22Rv1 (cell line): ENCODE measurements at regions not wholly inside any gene's neighbourhood (a gene's known extent, or its start where the extent isn't known, plus 50 kb on each side); places are given as distances from the start of the nearest gene placed in this dataset.

Experiments
- H3K27ac ChIP-seq: fragments of 450-650 bp; 2 replicates; pipeline ENCODE4 v1.5.1; 2017
- ZFX ChIP-seq: fragments of 450-650 bp; IDR thresholded peaks from 2 replicates; pipeline ENCODE4 v1.6.1; 2017; ENCODE audit warnings: antibody characterized with exemption, borderline replicate concordance
- TF ChIP-seq, protein P1 (sequence below): fragments of 450-650 bp; IDR thresholded peaks from 2 replicates; pipeline ENCODE4 v1.5.1; 2017; ENCODE audit warnings: mild to moderate bottlenecking

GRCh38 chr9:118209343-118209742 lies 505.1 kb downstream of the TLR4 start:
- no peak for TF ChIP-seq ZFX
- TF ChIP-seq, protein P1, sequence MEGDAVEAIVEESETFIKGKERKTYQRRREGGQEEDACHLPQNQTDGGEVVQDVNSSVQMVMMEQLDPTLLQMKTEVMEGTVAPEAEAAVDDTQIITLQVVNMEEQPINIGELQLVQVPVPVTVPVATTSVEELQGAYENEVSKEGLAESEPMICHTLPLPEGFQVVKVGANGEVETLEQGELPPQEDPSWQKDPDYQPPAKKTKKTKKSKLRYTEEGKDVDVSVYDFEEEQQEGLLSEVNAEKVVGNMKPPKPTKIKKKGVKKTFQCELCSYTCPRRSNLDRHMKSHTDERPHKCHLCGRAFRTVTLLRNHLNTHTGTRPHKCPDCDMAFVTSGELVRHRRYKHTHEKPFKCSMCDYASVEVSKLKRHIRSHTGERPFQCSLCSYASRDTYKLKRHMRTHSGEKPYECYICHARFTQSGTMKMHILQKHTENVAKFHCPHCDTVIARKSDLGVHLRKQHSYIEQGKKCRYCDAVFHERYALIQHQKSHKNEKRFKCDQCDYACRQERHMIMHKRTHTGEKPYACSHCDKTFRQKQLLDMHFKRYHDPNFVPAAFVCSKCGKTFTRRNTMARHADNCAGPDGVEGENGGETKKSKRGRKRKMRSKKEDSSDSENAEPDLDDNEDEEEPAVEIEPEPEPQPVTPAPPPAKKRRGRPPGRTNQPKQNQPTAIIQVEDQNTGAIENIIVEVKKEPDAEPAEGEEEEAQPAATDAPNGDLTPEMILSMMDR, result no peak

GRCh38 chr9:118215549-118215948 lies 511.3 kb downstream of the TLR4 start:
- H3K27ac ChIP-seq, result no peak overlapping the region
- no peak for TF ChIP-seq ZFX
- TF ChIP-seq, protein P1, result no peak

More at GRCh38 chr9:118209343-118209742, 505.1 kb downstream of the TLR4 start:
- no peak overlapping the region for H3K27ac ChIP-seq

DNA sequence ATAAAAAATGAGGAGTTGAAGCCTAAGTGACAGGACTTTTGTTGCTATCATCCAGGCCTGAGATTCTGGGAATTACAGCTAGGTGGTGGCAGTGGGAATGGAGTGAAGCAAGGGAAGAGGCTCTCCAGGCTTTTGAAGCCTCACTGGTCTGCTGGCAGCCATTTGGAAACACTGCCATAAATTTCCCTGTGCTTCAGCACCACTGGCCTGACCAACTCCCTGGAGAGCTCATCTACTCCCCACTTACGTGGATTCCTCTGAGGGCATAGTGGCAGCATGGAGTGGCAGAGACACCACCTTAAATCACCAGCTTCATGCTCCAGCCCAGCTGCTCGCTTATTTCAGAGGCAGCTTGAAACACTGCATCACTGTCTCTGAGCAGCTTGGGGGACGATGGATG lies 518.2 kb downstream of the TLR4 start:
- TF ChIP-seq ZFX, result no peak
- TF ChIP-seq, protein P1, result no peak

DNA sequence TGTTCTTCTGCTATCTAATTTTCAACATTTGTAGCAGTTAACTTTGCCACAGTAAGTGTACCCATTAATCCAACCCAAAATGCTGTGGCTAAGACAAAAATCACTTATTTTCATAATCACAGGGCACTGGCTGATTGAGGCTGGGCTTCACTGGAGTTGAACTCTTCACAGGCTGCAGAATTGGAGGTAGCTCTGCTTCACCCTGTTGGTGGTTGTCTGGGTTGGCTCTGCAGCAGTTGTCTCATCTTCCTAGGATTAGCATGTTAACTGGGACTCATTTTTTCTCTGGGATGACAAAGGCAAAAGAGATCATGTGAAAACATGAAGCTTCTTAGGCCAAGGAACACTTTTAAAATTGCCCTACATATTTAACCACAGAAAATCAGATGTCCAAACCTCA lies 518.9 kb downstream of the TLR4 start:
- H3K27ac ChIP-seq, result no peak overlapping the region
- TF ChIP-seq ZFX, result no peak
- TF ChIP-seq, protein P1, result no peak

More for the DNA sequence above, 518.2 kb downstream of the TLR4 start:
- H3K27ac ChIP-seq, result no peak overlapping the region

GRCh38 chr9:118230329-118230728 lies 526.1 kb downstream of the TLR4 start:
- no peak overlapping the region for H3K27ac ChIP-seq
- no peak for TF ChIP-seq ZFX
- TF ChIP-seq, protein P1, result no peak

DNA sequence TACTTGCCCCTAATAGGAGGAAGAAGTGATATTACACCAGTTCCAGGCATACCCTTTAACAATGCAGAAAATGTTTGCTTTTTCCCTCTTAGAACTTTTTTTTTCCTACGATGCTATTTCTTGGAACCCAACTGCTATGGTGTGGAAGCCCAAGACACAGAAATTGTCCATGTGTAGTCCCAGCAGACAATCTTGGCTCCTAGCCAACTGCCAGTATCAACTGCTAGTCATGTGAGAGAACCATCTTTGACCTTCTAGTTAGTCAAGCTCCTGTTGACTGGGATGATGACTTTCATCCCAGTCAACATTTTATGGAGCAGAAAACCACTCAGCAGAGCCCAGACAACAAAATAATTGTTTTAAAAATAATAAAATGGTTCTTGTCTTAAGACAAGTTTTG lies 532.4 kb downstream of the TLR4 start:
- H3K27ac ChIP-seq, result no peak overlapping the region
- TF ChIP-seq ZFX, result no peak
- TF ChIP-seq, protein P1, result no peak

- TF ChIP-seq, protein P1, result no peak
- TF ChIP-seq ZFX, result no peak
- no peak overlapping the region for H3K27ac ChIP-seq
Measured at GRCh38 chr9:118238139-118238538, 533.9 kb downstream of the TLR4 start.
